K562 (cell line): ENCODE measurements at regions not wholly inside any gene's neighbourhood (a gene's known extent, or its start where the extent isn't known, plus 50 kb on each side); places are given as distances from the start of the nearest gene placed in this dataset.

Experiments
- ATAC-seq: fragments of 200-7000 bp; cut with Tn5 transposase; 3 replicates; pipeline ENCODE4 v1.9.1; 2020; ENCODE audit warnings: moderate library complexity
- BruUV-seq: library from RNA; stranded (reverse); fragments of 400-500 nt; replicated peaks from 2 replicates; lab custom pipeline; 2021; lab: Mats Ljungman, UMichigan
- CTCF ChIA-PET: fragments of 300-600 bp; formaldehyde crosslinking; extraction: SDS; loops from one replicate; lab custom pipeline; 2021; ENCODE audit warnings: low intra/inter-chr PET ratio; lab: Yijun Ruan, JAX
- POLR2A ChIA-PET: fragments of 300-600, 350-650 bp; sonication (Branson Sonifier 250); formaldehyde crosslinking; extraction: SDS; loops from one replicate; lab custom pipeline; 2021; ENCODE audit warnings: antibody characterized with exemption, inconsistent platforms; lab: Yijun Ruan, JAX
- DNase-seq, 4 experiments: peaks; one replicate each; pipeline versions ENCODE4 v3.0.0 to v3.0.0-alpha.2; 2011 to 2018; ENCODE audit warnings: low spot score in 3 of 4, mixed read lengths in 3 of 4; ENCODE audit errors: extremely low read depth in 1 of 4
- FAIRE-seq: peaks from 2 replicates; lab custom pipeline; 2011; peaks lifted over from hg19 to GRCh38; lab: Jason Lieb, UNC
- H2AFZ ChIP-seq: 2 replicates; pipeline ENCODE4 v1.6.0; 2011; ENCODE audit warnings: low read depth, low read length, control low read depth, inconsistent platforms
- H3K27ac ChIP-seq: fragments of 200-600 bp; 3 replicates; pipeline ENCODE4 v1.8.0; 2011; ENCODE audit warnings: low read depth, mild to moderate bottlenecking, control low read depth, inconsistent platforms, low read length, moderate library complexity, mixed read lengths; ENCODE audit errors: extremely low read depth
- H3K27me3 ChIP-seq, 2 experiments: fragments of 300-600 bp in 1 of 2; 2 replicates in 1 of 2; 3 replicates in 1 of 2; pipeline versions ENCODE4 v1.6.0 to v1.8.0; 2011; ENCODE audit warnings: inconsistent platforms in 2 of 2, low read length in 2 of 2, mild to moderate bottlenecking in 1 of 2, mixed read lengths in 1 of 2, moderate library complexity in 1 of 2; ENCODE audit not compliant: control insufficient read depth in 2 of 2, insufficient read depth in 2 of 2
- H3K36me3 ChIP-seq: fragments of 300-600 bp; 3 replicates; pipeline ENCODE4 v1.8.0; 2011; ENCODE audit warnings: mild to moderate bottlenecking, low read length, inconsistent platforms; ENCODE audit not compliant: control insufficient read depth, insufficient read depth
- H3K4me1 ChIP-seq, 2 experiments: fragments of 200-600 bp in 1 of 2; replicated peaks in 1 of 2; 2 replicates in 1 of 2; 3 replicates in 1 of 2; pipeline versions ENCODE4 v1.5.1 to v1.8.0; 2011; ENCODE audit warnings: inconsistent platforms in 2 of 2, low read length in 2 of 2, mild to moderate bottlenecking in 1 of 2, mixed read lengths in 1 of 2, moderate library complexity in 1 of 2; ENCODE audit not compliant: control insufficient read depth in 2 of 2, insufficient read depth in 2 of 2
- H3K4me2 ChIP-seq: 2 replicates; pipeline ENCODE4 v1.6.1; 2011; ENCODE audit warnings: low read length, control low read depth, inconsistent platforms, mixed read lengths; ENCODE audit not compliant: insufficient read depth
- H3K4me3 ChIP-seq: fragments of 200-600 bp; sonication (generic), shearing (Covaris generic); 2 replicates; pipeline ENCODE4 v1.5.1; 2016; ENCODE audit warnings: control low read depth, inconsistent platforms
- H3K79me2 ChIP-seq: fragments of 200-600 bp; 3 replicates; pipeline ENCODE4 v1.8.0; 2011; ENCODE audit warnings: low read length, inconsistent platforms; ENCODE audit not compliant: control insufficient read depth, insufficient read depth
- H3K9ac ChIP-seq, 2 experiments: 2 replicates each; pipeline versions ENCODE4 v1.6.0 to v1.6.1; 2011; ENCODE audit warnings: low read depth in 2 of 2, low read length in 2 of 2, control low read depth in 1 of 2, inconsistent platforms in 1 of 2, mild to moderate bottlenecking in 1 of 2, mixed read lengths in 1 of 2; ENCODE audit not compliant: insufficient read depth in 1 of 2
- H3K9me1 ChIP-seq: one replicate; pipeline ENCODE4 v1.6.0; 2011; ENCODE audit warnings: inconsistent platforms, mild to moderate bottlenecking, low read length, moderate library complexity; ENCODE audit not compliant: control insufficient read depth, insufficient read depth
- H3K9me3 ChIP-seq: replicated peaks from 2 replicates; pipeline ENCODE4 v1.5.1; 2011; ENCODE audit warnings: low read depth, low read length, inconsistent platforms; ENCODE audit not compliant: control insufficient read depth, insufficient read depth
- H4K20me1 ChIP-seq: replicated peaks from 2 replicates; pipeline ENCODE4 v1.6.1; 2011; ENCODE audit warnings: low read length, inconsistent platforms, mixed read lengths; ENCODE audit not compliant: control insufficient read depth, insufficient read depth
- ARID3A ChIP-seq: IDR thresholded peaks from 2 replicates; pipeline ENCODE4 v1.6.1; 2012; ENCODE audit warnings: low read depth, low read length, improper control_type of control experiment, borderline replicate concordance
- MEIS2 ChIP-seq: fragments of 450-650 bp; IDR thresholded peaks from 2 replicates; pipeline ENCODE4 v1.6.1; 2014; ENCODE audit warnings: mild to moderate bottlenecking; ENCODE audit not compliant: partially characterized antibody
- PRMT5 ChIP-seq: sonication (generic); formaldehyde crosslinking; IDR thresholded peaks from 2 replicates; pipeline ENCODE4 v1.5.0; 2020; ENCODE audit warnings: missing genetic modification reagents
- RNF219 ChIP-seq: fragments of 250-450 bp; sonication (Bioruptor Pico); IDR thresholded peaks from 2 replicates; pipeline ENCODE4 v1.5.0; 2022; ENCODE audit warnings: mild to moderate bottlenecking
- SRSF7 ChIP-seq: fragments of 200-400 bp; formaldehyde crosslinking; optimal IDR thresholded peaks from 2 replicates; pipeline ENCODE3; 2017; ENCODE audit warnings: mild to moderate bottlenecking, low read depth, low read length
- TBL1XR1 ChIP-seq, 2 experiments: IDR thresholded peaks; 2 replicates each; pipeline ENCODE4 v1.6.1; 2012; ENCODE audit warnings: improper control_type of control experiment in 2 of 2, low read length in 2 of 2, mild to moderate bottlenecking in 1 of 2
- ZNF121 ChIP-seq: sonication (generic); formaldehyde crosslinking; conservative IDR thresholded peaks from 2 replicates; pipeline ENCODE4 v1.8.0; 2022; ENCODE audit warnings: missing genetic modification reagents
- WGBS: fragments of 100-300 bp; shearing (Covaris generic); methylation state at CpG from one replicate; pipeline ENCODE4 v1.1.6; 2016; ENCODE audit warnings: low coverage, mixed read lengths; ENCODE audit not compliant: insufficient coverage; ENCODE audit errors: missing lambda C conversion rate; 5-methylcytosine and 5-hydroxymethylcytosine counted together
- in situ Hi-C: fragments of 300-500 bp; cut with MboI; formaldehyde crosslinking; loops from 4 replicates; pipeline ENCODE4 v1.15.0; 2018; ENCODE audit warnings: inconsistent platforms, mixed read lengths
- intact Hi-C: fragments of 100-400 bp; cut with micrococcal nuclease; formaldehyde crosslinking; loops from 2 replicates; pipeline ENCODE4 v1.14.2; 2022

GRCh38 chr12:14261861-14262260 lies 103.6 kb upstream of the ATF7IP start (continued):
- TF ChIP-seq ARID3A (no peak), RNF219 (CRISPR knock-in tag) (no peak), SRSF7 (no peak)

GRCh38 chr12:14262771-14263511 lies 102.5 kb upstream of the ATF7IP start:
- H2AFZ ChIP-seq, result no peak overlapping the region
- FAIRE-seq (no peak), DNase-seq (no peak), ATAC-seq (no peak)
- H3K9me1 ChIP-seq, result no peaks in the 10 kb centered on the region
- H3K4me3 ChIP-seq, result no peak overlapping the region
- no peak overlapping the region for H3K9ac ChIP-seq
- ChIA-PET POLR2A (no interaction called here), CTCF (no interaction called here)
- no peaks in the 10 kb centered on the region for H4K20me1 ChIP-seq
- no peaks in the 10 kb centered on the region for H3K36me3 ChIP-seq
- in situ Hi-C loops, result no loop called here
- H3K4me1 ChIP-seq, result peaks cover 26 to 31% of the 10 kb centered on the region in 2 experiments
- no peak overlapping the region for H3K4me2 ChIP-seq
- 69% methylated on average over 5 of the region's 7 CpGs for WGBS
- no peaks in the 10 kb centered on the region for H3K27me3 ChIP-seq
- peaks cover 22% of the 10 kb centered on the region for H3K9me3 ChIP-seq
- intact Hi-C loops, result no loop called here
- TF ChIP-seq MEIS2, result no peak
- TF ChIP-seq PRMT5, result no peak
- TF ChIP-seq ZNF121 (CRISPR knock-in tag), result peak; percentile 75
- TF ChIP-seq TBL1XR1 (IDR thresholded peaks at IDR 0.05; ENCODE audit: low read length in 2 of 2), result no peak
- no peak overlapping the region for H3K27ac ChIP-seq
- no peaks in the 10 kb centered on the region for H3K79me2 ChIP-seq
- no TSS peak for BruUV-seq
